Breast epithelium (tissue), 3 donors: ENCODE measurements at regions not wholly inside any gene's neighbourhood (a gene's known extent, or its start where the extent isn't known, plus 50 kb on each side); places are given as distances from the start of the nearest gene placed in this dataset.

ENCODE experiments used
- CTCF ChIP-seq, 3 donors: fragments of 450-650 bp; IDR thresholded peaks; one replicate each; pipeline ENCODE4 v1.5.1; 2016 to 2017; ENCODE audit warnings: antibody characterized with exemption in 3 of 3, mild to moderate bottlenecking in 3 of 3, moderate library complexity in 3 of 3
- POLR2A ChIP-seq: fragments of 450-650 bp; IDR thresholded peaks from one replicate; pipeline ENCODE4 v1.6.1; 2016; ENCODE audit warnings: antibody characterized with exemption, mild to moderate bottlenecking, moderate library complexity
- POLR2AphosphoS5 ChIP-seq, 3 donors: sonication (generic); formaldehyde crosslinking; IDR thresholded peaks; one replicate each; pipeline ENCODE4 v1.6.1; 2017; ENCODE audit warnings: antibody characterized with exemption in 3 of 3

GRCh38 chr20:51309128-51309527, 233.4 kb downstream of the NFATC2 start:
- TF ChIP-seq CTCF (IDR thresholded peaks at IDR 0.05) (no peak), POLR2A (no peak), POLR2AphosphoS5 (IDR thresholded peaks at IDR 0.05) (no peak)
